ENCODE measurements at regions not wholly inside any gene's neighbourhood (a gene's known extent, or its start where the extent isn't known, plus 50 kb on each side); places are given as distances from the start of the nearest gene placed in this dataset.

- ChIA-PET POLR2A (no interaction called here), RAD21 (ENCODE audit: low non-redundant PET in 1 of 2, low total read pairs in 2 of 2, uncharacterized antibody in 2 of 2, unreplicated experiment in 2 of 2) (no interaction called here), CTCF (no interaction called here)
- Histone ChIP-seq H3K27me3 (ENCODE audit: insufficient read depth, low read length) (no peaks in the 10 kb centered on the region), H3K27ac (ENCODE audit: low read depth, low read length) (no peak overlapping the region), H3K4me2 (ENCODE audit: low read length) (no peak overlapping the region), H2AFZ (ENCODE audit: low read depth, low read length, poor library complexity, severe bottlenecking) (no peak overlapping the region), H3K79me2 (ENCODE audit: insufficient read depth, low read length) (no peaks in the 10 kb centered on the region), H3K9ac (ENCODE audit: low read length) (no peak overlapping the region), H3K4me1 (ENCODE audit: control insufficient read depth in 1 of 2, insufficient read depth in 2 of 2, low read length in 2 of 2) (no peaks in the 10 kb centered on the region), H3K9me2 (ENCODE audit: insufficient read depth) (no peaks in the 10 kb centered on the region), H3K36me3 (ENCODE audit: control insufficient read depth in 1 of 2, insufficient read depth in 2 of 2, low read length in 2 of 2) (no peaks in the 10 kb centered on the region), H3K4me3 (replicated peaks in 1 of 2; ENCODE audit: low read depth in 1 of 2, low read length in 2 of 2) (no peak overlapping the region), H4K20me1 (ENCODE audit: insufficient read depth) (no peaks in the 10 kb centered on the region), H3K9me3 (ENCODE audit: control insufficient read depth in 1 of 2, insufficient read depth in 1 of 2, low read depth in 1 of 2, low read length in 2 of 2) (peaks cover 22% of the 10 kb centered on the region in 2 experiments; a peak in 2 of 4 replicates)
- intact Hi-C loops (cut with micrococcal nuclease), result no loop called here
- peak; percentile 1 for DNase-seq (ENCODE audit: low read depth, low spot score)
- ATAC-seq, result no peak
- TF ChIP-seq ZNF274 (IDR thresholded peaks at IDR 0.05; ENCODE audit: low read depth, low read length) (no peak), TCF7L2 (IDR thresholded peaks at IDR 0.05; ENCODE audit: borderline replicate concordance, extremely low read depth, insufficient read depth, insufficient read length) (no peak), REST (IDR thresholded peaks at IDR 0.05; ENCODE audit: low read depth) (no peak), SIN3A (IDR thresholded peaks at IDR 0.05; ENCODE audit: low read depth) (no peak), EZH2phosphoT487 (IDR thresholded peaks at IDR 0.05; ENCODE audit: borderline replicate concordance) (no peak), JUND (IDR thresholded peaks at IDR 0.05) (no peak), SRF (IDR thresholded peaks at IDR 0.05; ENCODE audit: low read depth) (no peak), SP1 (IDR thresholded peaks at IDR 0.05; ENCODE audit: low read depth) (no peak), FOSL1 (IDR thresholded peaks at IDR 0.05; ENCODE audit: low read depth) (no peak), ATF3 (IDR thresholded peaks at IDR 0.05) (no peak), MAX (IDR thresholded peaks at IDR 0.05) (no peak), POLR2AphosphoS5 (IDR thresholded peaks at IDR 0.05; ENCODE audit: low read depth, low read length) (no peak), CTCF (IDR thresholded peaks at IDR 0.05 in 2 of 3, conservative IDR thresholded peaks at IDR 0.05 in 1 of 3; ENCODE audit: borderline replicate concordance in 1 of 3, insufficient read depth in 1 of 3, low read depth in 2 of 3, low read length in 2 of 3) (no peak), ZFX (IDR thresholded peaks at IDR 0.05) (no peak)
- no TSS peak for BruUV-seq (replicated peaks)
Measured at GRCh38 chr18:43486462-43486861, 209.2 kb upstream of the SYT4 start.

Data from HCT116 (cell line).